GM12878 (cell line): ENCODE measurements at regions not wholly inside any gene's neighbourhood (a gene's known extent, or its start where the extent isn't known, plus 50 kb on each side); places are given as distances from the start of the nearest gene placed in this dataset.

Experiments used
- ATAC-seq: fragments of 200-7000 bp; cut with Tn5 transposase; 3 replicates; pipeline ENCODE4 v1.9.1; 2020; ENCODE audit warnings: mild to moderate bottlenecking, moderate library complexity
- BruUV-seq: library from RNA; stranded (reverse); fragments of 400-500 nt; replicated peaks from 2 replicates; lab custom pipeline; 2021; lab: Mats Ljungman, UMichigan
- CTCF ChIA-PET: fragments of 300-600 bp; sonication (Branson Sonifier 250); formaldehyde crosslinking; extraction: SDS; loops from one replicate; lab custom pipeline; 2021; ENCODE audit warnings: inconsistent platforms; lab: Yijun Ruan, JAX
- POLR2A ChIA-PET: fragments of 350-600 bp; formaldehyde crosslinking; extraction: SDS; loops from one replicate; lab custom pipeline; 2021; ENCODE audit warnings: inconsistent platforms; lab: Charles Lee
- RAD21 ChIA-PET: fragments of 300-600 bp; sonication (Branson Sonifier 250); formaldehyde crosslinking; loops from one replicate; lab custom pipeline; 2023; ENCODE audit warnings: antibody characterized with exemption; ENCODE audit not compliant: unreplicated experiment; lab: Charles Lee
- SMC1A ChIA-PET: fragments of 300-600 bp; sonication (Branson Sonifier 250); formaldehyde crosslinking; loops from one replicate; lab custom pipeline; 2023; ENCODE audit not compliant: unreplicated experiment, uncharacterized antibody; lab: Charles Lee
- DNase-seq: peaks from one replicate; pipeline ENCODE4 v3.0.0-alpha.2; 2011; ENCODE audit warnings: low read depth, low spot score
- FAIRE-seq: peaks from 3 replicates; lab custom pipeline; 2011; peaks lifted over from hg19 to GRCh38; lab: Jason Lieb, UNC
- H2AFZ ChIP-seq: 2 replicates; pipeline ENCODE4 v1.6.0; 2011; ENCODE audit warnings: low read depth, low read length, control low read depth; ENCODE audit not compliant: control insufficient read depth
- H3K27ac ChIP-seq: 2 replicates; pipeline ENCODE4 v1.5.1; 2011; ENCODE audit warnings: control low read depth; ENCODE audit not compliant: control insufficient read depth, insufficient read depth
- H3K27me3 ChIP-seq, 2 experiments: replicated peaks in 1 of 2; 2 replicates each; pipeline versions ENCODE4 v1.6.0 to v1.6.1; 2011; ENCODE audit warnings: low read length in 1 of 2; ENCODE audit not compliant: control insufficient read depth in 2 of 2, insufficient read depth in 2 of 2
- H3K36me3 ChIP-seq, 2 experiments: 2 replicates each; pipeline ENCODE4 v1.5.1; 2011; ENCODE audit warnings: low read length in 1 of 2; ENCODE audit not compliant: control insufficient read depth in 2 of 2, insufficient read depth in 2 of 2
- H3K4me1 ChIP-seq: 2 replicates; pipeline ENCODE4 v1.6.1; 2011; ENCODE audit warnings: mild to moderate bottlenecking, low read length, moderate library complexity, mixed read lengths; ENCODE audit not compliant: control insufficient read depth, insufficient read depth
- H3K4me2 ChIP-seq: 2 replicates; pipeline ENCODE4 v1.6.0; 2011; ENCODE audit warnings: control low read depth; ENCODE audit not compliant: control insufficient read depth, insufficient read depth
- H3K4me3 ChIP-seq: fragments of 200-600 bp; sonication (generic); 2 replicates; pipeline ENCODE4 v1.5.1; 2016
- H3K79me2 ChIP-seq: 2 replicates; pipeline ENCODE4 v1.6.0; 2011; ENCODE audit warnings: low read length; ENCODE audit not compliant: control insufficient read depth, insufficient read depth
- H3K9ac ChIP-seq: 2 replicates; pipeline ENCODE4 v1.8.0; 2011; ENCODE audit warnings: low read length, control low read depth, mixed read lengths; ENCODE audit not compliant: control insufficient read depth, insufficient read depth
- H3K9me3 ChIP-seq: replicated peaks from 3 replicates; pipeline ENCODE4 v1.5.1; 2011; ENCODE audit warnings: mild to moderate bottlenecking, low read length; ENCODE audit not compliant: control insufficient read depth, insufficient read depth
- H4K20me1 ChIP-seq: 2 replicates; pipeline ENCODE4 v1.6.0; 2011; ENCODE audit not compliant: control insufficient read depth, insufficient read depth
- BCL11A ChIP-seq: IDR thresholded peaks from 2 replicates; pipeline ENCODE4 v1.6.1; 2011; ENCODE audit warnings: low read depth, low read length
- CBX5 ChIP-seq: sonication (generic); IDR thresholded peaks from 2 replicates; pipeline ENCODE4 v1.6.1; 2016; ENCODE audit warnings: low read depth, moderate library complexity, mild to moderate bottlenecking, inconsistent platforms
- CHD4 ChIP-seq: fragments of 200-600 bp; sonication (generic); IDR thresholded peaks from 2 replicates; pipeline ENCODE4 v1.6.1; 2016; ENCODE audit warnings: mild to moderate bottlenecking
- EGR1 ChIP-seq, 2 experiments: IDR thresholded peaks; 1 replicate in 1 of 2; 2 replicates in 1 of 2; pipeline ENCODE4 v1.6.1; 2011 to 2012; ENCODE audit warnings: low read depth in 2 of 2, low read length in 2 of 2, borderline replicate concordance in 1 of 2, mild to moderate bottlenecking in 1 of 2, moderate library complexity in 1 of 2
- GABPA ChIP-seq: IDR thresholded peaks from 2 replicates; pipeline ENCODE4 v1.6.1; 2014; ENCODE audit warnings: antibody characterized with exemption, low read depth, mild to moderate bottlenecking, inconsistent platforms
- IKZF1 ChIP-seq: fragments of 450-650 bp; conservative IDR thresholded peaks from 2 replicates; pipeline ENCODE4 v1.6.1; 2017; ENCODE audit warnings: antibody characterized with exemption, mild to moderate bottlenecking
- NBN ChIP-seq: fragments of 450-650 bp; IDR thresholded peaks from 2 replicates; pipeline ENCODE4 v1.6.1; 2016
- NR2C2 ChIP-seq: IDR thresholded peaks from 2 replicates; pipeline ENCODE4 v1.6.1; 2011; ENCODE audit warnings: borderline replicate concordance, low read depth; ENCODE audit not compliant: control insufficient read depth, insufficient read length
- PKNOX1 ChIP-seq: fragments of 450-650 bp; IDR thresholded peaks from 2 replicates; pipeline ENCODE4 v1.6.1; 2016; ENCODE audit warnings: mild to moderate bottlenecking
- PML ChIP-seq: IDR thresholded peaks from 2 replicates; pipeline ENCODE4 v1.6.1; 2012; ENCODE audit warnings: low read length, inconsistent platforms
- SKIL ChIP-seq: fragments of 450-650 bp; IDR thresholded peaks from 2 replicates; pipeline ENCODE4 v1.6.1; 2017; ENCODE audit warnings: mild to moderate bottlenecking, low read depth, inconsistent platforms; ENCODE audit not compliant: poor library complexity, severe bottlenecking
- SUPT20H ChIP-seq: IDR thresholded peaks from 2 replicates; pipeline ENCODE4 v1.6.1; 2011; ENCODE audit warnings: low read depth, mild to moderate bottlenecking, low read length, moderate library complexity, borderline replicate concordance; ENCODE audit not compliant: control insufficient read depth
- ZBTB11 ChIP-seq: fragments of 450-650 bp; formaldehyde crosslinking; IDR thresholded peaks from 2 replicates; pipeline ENCODE4 v1.5.0; 2022; ENCODE audit warnings: mild to moderate bottlenecking, missing genetic modification characterization
- ZNF24 ChIP-seq: fragments of 450-650 bp; IDR thresholded peaks from 2 replicates; pipeline ENCODE4 v1.6.1; 2017; ENCODE audit warnings: antibody characterized with exemption, mild to moderate bottlenecking
- ZNF622 ChIP-seq: fragments of 450-650 bp; IDR thresholded peaks from 2 replicates; pipeline ENCODE4 v1.6.1; 2017; ENCODE audit warnings: mild to moderate bottlenecking, inconsistent platforms
- WGBS: methylation state at CpG from one replicate; pipeline ENCODE4 v1.1.6; 2016; ENCODE audit warnings: low lambda C conversion rate; ENCODE audit not compliant: insufficient replicate concordance, insufficient coverage; ENCODE audit errors: missing lambda C conversion rate; 5-methylcytosine and 5-hydroxymethylcytosine counted together
- in situ Hi-C: fragments of 300-500 bp; cut with MboI; formaldehyde crosslinking; loops from 9 replicates; pipeline ENCODE4 v1.14.3; 2018; ENCODE audit warnings: mixed read lengths
- intact Hi-C: fragments of 100-400 bp; cut with micrococcal nuclease; formaldehyde crosslinking; loops from one replicate; pipeline ENCODE4 v1.14.2; 2022; ENCODE audit not compliant: unreplicated experiment

GRCh38 chr16:5447734-5448133 lies 350.1 kb upstream of the EEF2KMT start:
- no peak overlapping the region for H3K4me3 ChIP-seq
- ATAC-seq, result no peak
- CTCF ChIA-PET, result no interaction called here
- intact Hi-C loops, result no loop called here
- in situ Hi-C loops, result no loop called here
- no peak overlapping the region for H3K9ac ChIP-seq
- no peak for DNase-seq
- H2AFZ ChIP-seq, result no peak overlapping the region
- H3K4me2 ChIP-seq, result no peak overlapping the region
- FAIRE-seq, result no peak
- TF ChIP-seq NR2C2 (no peak), SUPT20H (no peak), CBX5 (no peak), GABPA (no peak), ZBTB11 (CRISPR knock-in tag) (no peak), ZNF24 (no peak), BCL11A (no peak), CHD4 (no peak), SKIL (no peak), PKNOX1 (no peak), ZNF622 (no peak), EGR1 (IDR thresholded peaks at IDR 0.05; ENCODE audit: borderline replicate concordance in 1 of 2, low read depth in 2 of 2, low read length in 2 of 2) (no peak), IKZF1 (no peak), NBN (no peak), PML (no peak)
- no peak overlapping the region for H3K27ac ChIP-seq
- WGBS, result 0% methylated on average over 4 of the region's 4 CpGs
- no peaks in the 10 kb centered on the region; the same call in 2 of the 3 replicates for H3K9me3 ChIP-seq
- H3K36me3 ChIP-seq, result no peaks in the 10 kb centered on the region
- H3K4me1 ChIP-seq, result no peaks in the 10 kb centered on the region
- RAD21 ChIA-PET, result no interaction called here
- no peaks in the 10 kb centered on the region for H3K79me2 ChIP-seq
- no peaks in the 10 kb centered on the region for H4K20me1 ChIP-seq
- SMC1A ChIA-PET, result no interaction called here
- BruUV-seq, result no TSS peak
- no peaks in the 10 kb centered on the region for H3K27me3 ChIP-seq
- POLR2A ChIA-PET, result no interaction called here
